ENCODE measurements at regions not wholly inside any gene's neighbourhood (a gene's known extent, or its start where the extent isn't known, plus 50 kb on each side); places are given as distances from the start of the nearest gene placed in this dataset.

- WGBS, result 36% methylated on average over 1 of the region's 1 CpG
Measured at GRCh38 chr3:106962993-106963392, 414.2 kb upstream of the CCDC54 start.

GRCh38 chr3:106963442-106963841 lies 413.8 kb upstream of the CCDC54 start:
- H3K4me3 ChIP-seq, result no peak overlapping the region
- H3K9me3 ChIP-seq, result no peaks in the 10 kb centered on the region
- peaks cover 13 to 30% (median 20%) of the 10 kb centered on the region in 4 donors for H3K4me1 ChIP-seq
- intact Hi-C loops (cut with DNase I), result no loop called here
- no peaks in the 10 kb centered on the region for H3K36me3 ChIP-seq
- WGBS, result 6% methylated on average over 1 of the region's 1 CpG
- TF ChIP-seq EP300 (IDR thresholded peaks at IDR 0.05), result no peak
- no peak for TF ChIP-seq POLR2AphosphoS5 (IDR thresholded peaks at IDR 0.05)
- TF ChIP-seq CTCF (IDR thresholded peaks at IDR 0.05), result no peak
- no peak for TF ChIP-seq POLR2A (IDR thresholded peaks at IDR 0.05; ENCODE audit: low read depth)
- no peak overlapping the region for H3K27ac ChIP-seq (replicated peaks in 1 of 4)
- no peak for DNase-seq (ENCODE audit: extremely low spot score)
- H3K27me3 ChIP-seq, result no peaks in the 10 kb centered on the region

More at GRCh38 chr3:106962993-106963392, 414.2 kb upstream of the CCDC54 start:
- no peaks in the 10 kb centered on the region for H3K27me3 ChIP-seq
- peaks cover 13 to 30% (median 20%) of the 10 kb centered on the region in 4 donors for H3K4me1 ChIP-seq
- no peak for DNase-seq (ENCODE audit: extremely low spot score)
- no peak overlapping the region for H3K27ac ChIP-seq (replicated peaks in 1 of 4)
- no peak for TF ChIP-seq POLR2AphosphoS5 (IDR thresholded peaks at IDR 0.05)
- TF ChIP-seq EP300 (IDR thresholded peaks at IDR 0.05), result no peak
- TF ChIP-seq POLR2A (IDR thresholded peaks at IDR 0.05; ENCODE audit: low read depth), result no peak
- TF ChIP-seq CTCF (IDR thresholded peaks at IDR 0.05), result no peak
- H3K36me3 ChIP-seq, result no peaks in the 10 kb centered on the region
- H3K9me3 ChIP-seq, result no peaks in the 10 kb centered on the region
- H3K4me3 ChIP-seq, result no peak overlapping the region
- intact Hi-C loops (cut with DNase I), result no loop called here

- intact Hi-C loops (cut with DNase I), result no loop called here
- 54% methylated on average over 3 of the region's 3 CpGs for WGBS
- Histone ChIP-seq H3K4me1 (peaks cover 13 to 30% (median 20%) of the 10 kb centered on the region in 4 donors), H3K4me3 (no peak overlapping the region), H3K27me3 (no peaks in the 10 kb centered on the region), H3K27ac (replicated peaks in 1 of 4) (no peak overlapping the region), H3K36me3 (no peaks in the 10 kb centered on the region), H3K9me3 (no peaks in the 10 kb centered on the region)
- DNase-seq (ENCODE audit: extremely low spot score), result no peak
- TF ChIP-seq EP300 (IDR thresholded peaks at IDR 0.05) (no peak), POLR2A (IDR thresholded peaks at IDR 0.05; ENCODE audit: low read depth) (no peak), POLR2AphosphoS5 (IDR thresholded peaks at IDR 0.05) (no peak), CTCF (IDR thresholded peaks at IDR 0.05) (no peak)
Measured at GRCh38 chr3:106965307-106965706, 411.9 kb upstream of the CCDC54 start.

- intact Hi-C loops (cut with DNase I), result no loop called here
- H3K4me3 ChIP-seq, result no peak overlapping the region
- H3K9me3 ChIP-seq, result no peaks in the 10 kb centered on the region
- H3K27me3 ChIP-seq, result no peaks in the 10 kb centered on the region
- TF ChIP-seq CTCF (IDR thresholded peaks at IDR 0.05) (no peak), POLR2A (IDR thresholded peaks at IDR 0.05; ENCODE audit: low read depth) (no peak), EP300 (IDR thresholded peaks at IDR 0.05) (no peak)
- H3K4me1 ChIP-seq, result peaks cover 0 to 6% (median 2%) of the 10 kb centered on the region in 4 donors
- 66% methylated on average over 4 of the region's 4 CpGs for WGBS
- H3K36me3 ChIP-seq, result no peaks in the 10 kb centered on the region
- no peak overlapping the region for H3K27ac ChIP-seq (replicated peaks in 1 of 4)
- DNase-seq (ENCODE audit: extremely low spot score), result no peak
Measured at GRCh38 chr3:106969596-106969995, 407.6 kb upstream of the CCDC54 start.

GRCh38 chr3:106981392-106981791 lies 395.8 kb upstream of the CCDC54 start:
- 64% methylated on average over 1 of the region's 1 CpG for WGBS
- DNase-seq (ENCODE audit: extremely low spot score), result no peak
- Histone ChIP-seq H3K9me3 (no peaks in the 10 kb centered on the region), H3K4me1 (peaks cover 0 to 5% (median 0%) of the 10 kb centered on the region in 4 donors), H3K36me3 (no peaks in the 10 kb centered on the region), H3K27ac (replicated peaks in 1 of 4) (no peak overlapping the region), H3K4me3 (no peak overlapping the region), H3K27me3 (no peaks in the 10 kb centered on the region)
- intact Hi-C loops (cut with DNase I), result no loop called here
- TF ChIP-seq EP300 (IDR thresholded peaks at IDR 0.05) (no peak), POLR2AphosphoS5 (IDR thresholded peaks at IDR 0.05) (no peak), POLR2A (IDR thresholded peaks at IDR 0.05; ENCODE audit: low read depth) (no peak), CTCF (IDR thresholded peaks at IDR 0.05) (no peak)

Data from esophagus muscularis mucosa (tissue), 4 donors.